ENCODE measurements at regions not wholly inside any gene's neighbourhood (a gene's known extent, or its start where the extent isn't known, plus 50 kb on each side); places are given as distances from the start of the nearest gene placed in this dataset.

- BruUV-seq (replicated peaks), result no TSS peak
- Histone ChIP-seq H3K36me3 (ENCODE audit: control insufficient read depth, insufficient read depth, low read length) (no peaks in the 10 kb centered on the region), H3K4me1 (ENCODE audit: control insufficient read depth, insufficient read depth, low read length) (no peaks in the 10 kb centered on the region), H3K27ac (ENCODE audit: low read length) (no peak overlapping the region), H3K9me3 (ENCODE audit: control insufficient read depth, insufficient read depth, low read depth, low read length) (no peaks in the 10 kb centered on the region), H3K4me3 (ENCODE audit: low read depth in 2 of 2, low read length in 2 of 2) (no peak overlapping the region), H3K27me3 (ENCODE audit: control insufficient read depth, insufficient read depth, low read length) (no peaks in the 10 kb centered on the region)
- no peak for ATAC-seq
- ChIA-PET POLR2A (no interaction called here), CTCF (no interaction called here)
- DNase-seq (ENCODE audit: low read depth, low spot score), result no peak
- TF ChIP-seq CTCF (IDR thresholded peaks at IDR 0.05) (no peak), POLR2AphosphoS5 (IDR thresholded peaks at IDR 0.05; ENCODE audit: low read depth, low read length) (no peak), TCF7L2 (IDR thresholded peaks at IDR 0.05; ENCODE audit: low read depth, low read length) (no peak), REST (IDR thresholded peaks at IDR 0.05; ENCODE audit: insufficient read depth in 1 of 2, low read depth in 2 of 2, low read length in 1 of 2) (no peak), SIN3A (IDR thresholded peaks at IDR 0.05; ENCODE audit: borderline replicate concordance, insufficient read depth, low read depth, low read length) (no peak)
- in situ Hi-C loops (cut with HindIII; ENCODE audit: low pct_unique_long_range_greater_than_20kb, low sequenced_read_pairs) (no loop called here), intact Hi-C loops (cut with micrococcal nuclease; ENCODE audit: unreplicated experiment) (no loop called here)
These were observed 500.1 kb upstream of the VRK2 start for GRCh38 chr2:57546478-57546877.

- DNase-seq (ENCODE audit: low read depth, low spot score) (no peak), ATAC-seq (no peak)
- in situ Hi-C loops (cut with HindIII; ENCODE audit: low pct_unique_long_range_greater_than_20kb, low sequenced_read_pairs), result no loop called here
- Histone ChIP-seq H3K4me1 (ENCODE audit: control insufficient read depth, insufficient read depth, low read length) (no peaks in the 10 kb centered on the region), H3K27me3 (ENCODE audit: control insufficient read depth, insufficient read depth, low read length) (no peaks in the 10 kb centered on the region), H3K27ac (ENCODE audit: low read length) (no peak overlapping the region), H3K36me3 (ENCODE audit: control insufficient read depth, insufficient read depth, low read length) (no peaks in the 10 kb centered on the region), H3K4me3 (ENCODE audit: low read depth in 2 of 2, low read length in 2 of 2) (no peak overlapping the region), H3K9me3 (ENCODE audit: control insufficient read depth, insufficient read depth, low read depth, low read length) (no peaks in the 10 kb centered on the region)
- BruUV-seq (replicated peaks), result no TSS peak
- ChIA-PET CTCF (no interaction called here), POLR2A (no interaction called here)
- intact Hi-C loops (cut with micrococcal nuclease; ENCODE audit: unreplicated experiment), result no loop called here
- TF ChIP-seq REST (IDR thresholded peaks at IDR 0.05; ENCODE audit: insufficient read depth in 1 of 2, low read depth in 2 of 2, low read length in 1 of 2) (no peak), CTCF (IDR thresholded peaks at IDR 0.05) (peak; percentile 51)
These were observed 496.9 kb upstream of the VRK2 start for GRCh38 chr2:57549642-57550102.

All from Panc1 (cell line).